Lower leg skin (tissue), 4 donors: ENCODE measurements at regions not wholly inside any gene's neighbourhood (a gene's known extent, or its start where the extent isn't known, plus 50 kb on each side); places are given as distances from the start of the nearest gene placed in this dataset.

Source experiments
- DNase-seq, 2 donors: peaks; one replicate each; pipeline ENCODE4 v3.0.0-alpha.2; 2019; ENCODE audit warnings: low spot score in 2 of 2
- H3K4me3 ChIP-seq: fragments of 200-600 bp; sonication (generic); 2 replicates; pipeline ENCODE4 v1.5.1; 2017; ENCODE audit warnings: mild to moderate bottlenecking, low read depth; ENCODE audit not compliant: poor library complexity, severe bottlenecking
- CTCF ChIP-seq, 3 donors: fragments of 450-650 bp; IDR thresholded peaks; one replicate each; pipeline ENCODE4 v1.5.1; 2016; ENCODE audit warnings: antibody characterized with exemption in 3 of 3, mild to moderate bottlenecking in 3 of 3, moderate library complexity in 2 of 3
- POLR2A ChIP-seq, 2 donors: fragments of 450-650 bp; IDR thresholded peaks; one replicate each; pipeline ENCODE4 v1.6.1; 2016 to 2017; ENCODE audit warnings: antibody characterized with exemption in 2 of 2, mild to moderate bottlenecking in 1 of 2, moderate library complexity in 1 of 2
- WGBS, 2 donors: methylation state at CpG; one replicate each; pipeline ENCODE4 v1.1.5; 2018; 5-methylcytosine and 5-hydroxymethylcytosine counted together
- intact Hi-C: fragments of 100-400 bp; cut with DNase I; formaldehyde crosslinking; loops from one replicate; pipeline ENCODE4 v1.15.0; 2023; ENCODE audit warnings: low total_unique reads

- H3K4me3 ChIP-seq: no peak overlapping the region
- no peak for DNase-seq
- intact Hi-C loops: no loop called here
- 93 to 96% methylated on average over 2 of the region's 2 CpGs for WGBS, 2 donors
- TF ChIP-seq POLR2A (IDR thresholded peaks at IDR 0.05): no peak
- no peak for TF ChIP-seq CTCF (IDR thresholded peaks at IDR 0.05)
These were observed 1504.8 kb downstream of the BRD1 start for GRCh38 chr22:48322907-48323306.

- WGBS, 2 donors: 55 to 90% methylated on average over 4 to 5 of the region's 9 CpGs
- DNase-seq: no peak
- intact Hi-C loops: no loop called here
- TF ChIP-seq POLR2A (IDR thresholded peaks at IDR 0.05): no peak
- TF ChIP-seq CTCF (IDR thresholded peaks at IDR 0.05): no peak
- H3K4me3 ChIP-seq: no peak overlapping the region
These were observed 1505.6 kb downstream of the BRD1 start for GRCh38 chr22:48321986-48322545.

GRCh38 chr22:48320683-48321451, 1506.8 kb downstream of the BRD1 start:
- no peak for TF ChIP-seq CTCF (IDR thresholded peaks at IDR 0.05)
- no peak for TF ChIP-seq POLR2A (IDR thresholded peaks at IDR 0.05)
- WGBS, 2 donors: 70 to 76% methylated on average over 18 of the region's 18 CpGs
- intact Hi-C loops: no loop called here
- no peak overlapping the region for H3K4me3 ChIP-seq
- DNase-seq: no peak

GRCh38 chr22:48320048-48320682, 1507.5 kb downstream of the BRD1 start:
- DNase-seq: no peak
- H3K4me3 ChIP-seq: no peak overlapping the region
- WGBS, 2 donors: 59 to 67% methylated on average over 13 of the region's 13 CpGs
- intact Hi-C loops: no loop called here
- no peak for TF ChIP-seq POLR2A (IDR thresholded peaks at IDR 0.05)
- TF ChIP-seq CTCF (IDR thresholded peaks at IDR 0.05): no peak

- TF ChIP-seq CTCF (IDR thresholded peaks at IDR 0.05): no peak
- TF ChIP-seq POLR2A (IDR thresholded peaks at IDR 0.05): no peak
- intact Hi-C loops: no loop called here
- DNase-seq: no peak
- WGBS, 2 donors: 65 to 73% methylated on average over 14 of the region's 14 CpGs
- no peak overlapping the region for H3K4me3 ChIP-seq
These were observed 1508.2 kb downstream of the BRD1 start for GRCh38 chr22:48319321-48320047.
